RKO (cell line): ENCODE measurements at regions not wholly inside any gene's neighbourhood (a gene's known extent, or its start where the extent isn't known, plus 50 kb on each side); places are given as distances from the start of the nearest gene placed in this dataset.

ENCODE experiments used
- DNase-seq: peaks from one replicate; pipeline ENCODE4 v3.0.0-alpha.2; 2016; ENCODE audit warnings: low spot score

DNA sequence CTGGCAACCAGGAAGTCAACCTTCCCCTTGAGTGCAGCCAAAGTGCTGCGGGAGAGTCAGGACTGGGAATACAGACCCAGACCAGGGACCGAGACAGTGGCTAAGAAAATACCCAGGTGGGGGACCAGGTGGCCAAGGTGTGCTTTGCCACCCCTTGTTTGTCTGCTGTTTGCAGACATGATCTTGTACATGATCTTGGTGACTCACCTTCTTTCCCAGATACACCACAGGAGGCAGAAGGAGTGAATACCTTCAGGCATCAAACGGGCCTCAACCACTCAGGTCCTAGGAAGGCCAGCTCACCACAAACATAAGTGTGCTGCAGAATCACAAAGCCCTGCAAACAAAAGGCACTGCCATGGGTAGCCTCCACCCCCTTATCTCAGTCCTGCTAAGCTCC is 62.0 kb downstream of the CNGA2 start:
- no peak for DNase-seq

DNA sequence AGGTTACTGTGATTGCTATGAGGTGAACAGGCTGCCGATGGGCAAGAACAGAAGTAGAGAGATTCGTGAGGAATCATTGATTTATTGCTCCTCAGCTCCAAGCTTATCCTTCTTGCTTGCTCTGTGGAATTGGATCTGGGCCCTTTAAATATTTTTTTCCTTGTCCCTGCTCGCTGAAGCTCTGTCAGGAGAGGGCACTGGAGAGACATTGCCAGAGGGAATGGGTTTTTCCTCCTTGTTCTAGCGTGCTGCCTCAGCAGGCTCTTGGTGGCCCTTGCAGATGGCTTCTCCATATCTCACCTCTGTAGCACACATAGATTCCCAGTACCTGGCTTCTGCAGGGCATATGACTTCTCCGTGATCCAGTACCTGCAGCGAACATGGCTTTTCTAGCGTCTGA is 67.4 kb downstream of the CNGA2 start:
- peak; percentile 44 for DNase-seq

DNA sequence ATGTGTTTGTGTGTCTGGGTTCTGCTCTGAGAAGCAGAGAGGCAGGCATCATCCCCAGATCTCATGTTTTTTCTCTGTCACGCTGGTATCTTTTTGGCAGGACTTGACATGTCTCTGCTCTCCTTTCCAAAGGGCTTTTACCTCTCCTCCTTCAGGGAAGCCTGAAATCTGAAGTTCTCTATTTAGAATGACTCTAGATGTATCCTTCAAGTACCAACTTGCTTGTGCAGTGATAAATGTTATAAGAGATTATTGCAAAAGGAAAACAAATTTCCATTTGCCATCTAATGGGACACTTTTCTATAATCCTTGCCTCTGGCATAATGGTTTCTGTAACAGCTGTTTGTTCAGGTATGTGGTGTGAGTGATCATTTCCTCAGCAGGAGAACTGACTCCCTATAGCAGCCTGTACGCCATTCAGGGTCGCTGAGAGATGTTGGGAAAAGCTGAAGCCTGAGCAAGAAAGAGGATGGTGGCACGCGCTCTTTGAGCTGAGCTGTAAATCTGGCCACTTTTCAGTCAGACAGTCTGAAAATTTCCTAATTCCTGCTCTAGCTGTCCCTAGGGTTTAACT is 72.5 kb downstream of the CNGA2 start:
- no peak for DNase-seq

DNA sequence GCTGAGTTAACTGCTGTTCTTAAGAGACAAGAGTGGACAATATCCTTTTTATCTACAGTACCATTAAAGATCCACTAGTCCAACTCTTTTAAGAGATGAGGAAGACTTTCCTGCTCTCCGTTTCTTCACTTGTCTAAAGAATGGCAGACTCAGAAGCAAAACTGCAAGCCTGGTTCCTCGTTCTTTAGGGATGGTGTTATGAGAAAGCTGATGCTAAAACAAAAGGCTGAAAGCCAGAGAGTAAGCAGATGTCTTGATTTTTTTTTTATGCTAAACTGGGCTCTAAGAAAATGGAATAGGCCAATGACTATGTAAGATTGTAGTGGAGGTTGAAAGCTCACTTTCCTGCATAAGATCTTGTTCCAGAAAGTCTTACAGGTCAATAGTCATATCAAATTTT is 78.1 kb downstream of the CNGA2 start:
- no peak for DNase-seq

DNA sequence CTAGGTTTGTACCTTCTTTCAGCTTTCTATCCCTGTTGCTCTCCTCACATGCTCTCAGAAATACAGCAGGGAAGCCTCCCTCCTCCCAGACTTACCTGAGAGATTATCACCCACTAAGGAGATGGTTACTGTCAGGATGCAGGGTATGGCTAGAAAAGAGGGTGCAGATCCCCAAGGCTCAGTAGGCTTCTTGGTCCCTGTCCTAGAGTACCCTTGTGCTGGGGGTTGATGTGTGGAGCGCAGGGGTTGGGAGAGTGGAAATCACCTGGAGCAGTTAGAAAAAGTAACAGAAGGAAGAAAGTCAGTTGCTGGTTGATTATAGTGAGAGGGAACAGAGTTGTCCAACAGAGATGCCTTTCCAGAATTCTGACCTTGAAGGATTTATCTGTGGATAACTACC is 80.2 kb downstream of the CNGA2 start:
- no peak for DNase-seq

DNA sequence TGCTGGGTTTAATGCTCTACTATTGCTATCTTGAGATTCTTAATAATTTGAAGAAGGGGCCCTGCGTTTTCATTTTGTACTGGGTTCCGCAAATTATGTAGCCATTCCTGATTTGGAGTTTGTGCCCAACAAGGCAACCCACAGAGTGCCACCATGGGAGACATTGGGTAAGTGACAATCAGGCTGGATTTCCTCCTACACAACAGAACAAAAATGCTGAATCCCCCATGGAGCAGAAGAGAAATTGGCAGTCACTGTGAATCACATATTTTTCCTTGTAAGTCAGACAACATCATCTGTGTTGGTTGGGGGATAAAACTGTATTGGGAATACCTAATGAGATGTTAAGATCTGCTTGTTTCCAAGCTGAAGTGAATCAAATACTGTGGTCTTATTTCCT is 80.9 kb downstream of the CNGA2 start:
- DNase-seq, result no peak

DNA sequence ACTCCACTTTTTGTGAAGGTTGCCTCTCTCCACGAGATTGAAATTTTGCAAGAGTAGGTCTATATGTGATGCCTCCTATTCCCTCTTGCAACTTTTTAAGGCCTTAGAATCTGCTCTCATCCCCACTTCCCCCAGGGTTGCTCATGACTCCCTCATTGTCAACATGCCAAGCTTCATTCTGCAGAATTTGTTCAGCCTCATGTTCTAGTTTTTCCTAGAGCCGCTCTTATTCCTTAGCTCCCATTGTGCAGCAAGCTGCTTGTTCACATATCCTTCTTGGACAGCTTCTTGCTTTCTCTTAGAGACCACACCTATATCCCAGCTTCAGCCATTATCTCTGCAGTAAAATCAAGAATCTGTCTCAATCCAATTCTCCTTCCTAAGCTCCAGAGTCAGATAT is 82.4 kb downstream of the CNGA2 start:
- DNase-seq, result no peak

DNA sequence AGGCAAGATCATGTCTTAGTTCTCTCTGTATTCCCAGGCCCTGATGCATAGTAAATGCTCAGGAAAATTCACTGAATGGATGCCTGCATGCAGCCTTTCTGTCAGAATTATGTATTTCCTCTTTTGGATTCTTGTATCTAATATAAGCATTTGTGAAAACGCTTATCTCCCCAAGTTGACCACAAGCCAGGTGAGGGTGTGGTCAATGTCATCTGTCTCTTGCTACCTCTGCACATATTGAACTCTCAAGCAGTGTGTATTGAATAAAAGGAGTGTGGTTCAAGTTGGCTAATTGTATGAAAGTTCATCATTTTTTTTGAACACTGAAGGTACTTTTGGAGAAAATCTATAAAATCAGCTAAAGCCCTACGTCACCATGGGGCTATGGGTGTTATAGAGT is 84.3 kb downstream of the CNGA2 start:
- no peak for DNase-seq

DNA sequence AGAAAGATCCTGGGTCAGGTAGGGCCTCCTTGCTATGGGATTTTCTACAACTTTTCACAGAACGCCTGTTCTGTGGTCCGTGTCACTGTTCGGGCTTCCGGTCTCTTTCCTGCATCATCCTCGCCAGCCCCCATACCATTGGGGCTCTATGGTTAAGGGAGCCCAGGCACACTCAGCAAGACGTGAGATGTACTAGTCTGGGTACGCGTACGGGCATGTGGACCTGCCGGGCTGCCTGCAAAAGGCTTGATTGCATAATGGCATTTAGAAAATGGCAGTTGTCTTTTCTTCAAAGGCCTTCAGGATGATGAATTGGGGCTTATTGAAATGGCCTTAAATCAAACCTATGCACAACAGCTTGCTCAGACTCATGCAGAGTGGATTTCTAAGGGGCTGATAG is 86.7 kb downstream of the CNGA2 start:
- DNase-seq, result no peak

DNA sequence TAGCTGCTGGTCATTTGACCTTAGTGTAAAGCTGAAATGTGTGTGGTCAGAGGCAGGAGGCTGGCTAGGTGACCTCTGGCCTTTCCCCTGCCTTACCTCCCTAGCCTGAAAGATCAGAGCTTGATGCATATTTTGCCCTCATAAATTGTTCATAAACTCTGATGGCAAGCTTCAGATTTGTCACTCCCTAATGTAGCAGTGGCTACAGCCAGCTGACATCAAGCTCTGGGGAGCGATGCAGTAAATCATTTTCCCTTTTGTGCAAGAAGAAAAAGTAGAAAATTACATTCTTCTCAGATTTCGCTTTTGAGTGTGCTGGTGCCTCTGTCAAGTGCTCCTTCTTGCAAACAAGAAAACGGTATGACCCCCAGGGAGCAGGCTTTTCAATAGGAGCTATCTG is 87.7 kb upstream of the MAGEA4 start:
- no peak for DNase-seq

DNA sequence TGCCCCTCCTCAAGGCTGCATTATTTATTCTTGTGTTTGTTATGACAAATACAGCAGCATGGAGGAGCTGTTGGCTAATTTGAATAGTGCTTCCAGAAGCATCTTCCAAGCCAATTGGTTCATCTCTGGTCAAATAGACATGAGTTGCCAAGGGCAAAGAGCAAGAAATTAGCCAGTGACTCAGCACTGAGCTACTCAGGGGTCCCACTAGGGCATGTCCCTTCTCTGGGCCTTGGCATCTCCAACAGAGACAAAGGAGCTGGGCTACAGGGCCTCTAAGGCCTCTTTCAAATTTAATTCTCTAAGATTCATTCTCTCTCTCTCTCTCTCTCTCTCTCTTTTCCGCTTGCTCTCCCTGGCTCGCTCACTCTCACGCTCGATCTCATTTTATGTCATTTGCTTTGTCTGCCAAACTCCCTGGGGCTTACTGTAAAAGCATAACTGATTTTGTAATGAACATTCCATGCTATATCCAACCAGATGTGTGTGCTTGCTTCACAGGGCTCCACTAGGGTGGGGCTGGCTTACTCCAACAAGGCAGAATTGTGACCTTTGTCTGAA is 86.7 kb upstream of the MAGEA4 start:
- no peak for DNase-seq

DNA sequence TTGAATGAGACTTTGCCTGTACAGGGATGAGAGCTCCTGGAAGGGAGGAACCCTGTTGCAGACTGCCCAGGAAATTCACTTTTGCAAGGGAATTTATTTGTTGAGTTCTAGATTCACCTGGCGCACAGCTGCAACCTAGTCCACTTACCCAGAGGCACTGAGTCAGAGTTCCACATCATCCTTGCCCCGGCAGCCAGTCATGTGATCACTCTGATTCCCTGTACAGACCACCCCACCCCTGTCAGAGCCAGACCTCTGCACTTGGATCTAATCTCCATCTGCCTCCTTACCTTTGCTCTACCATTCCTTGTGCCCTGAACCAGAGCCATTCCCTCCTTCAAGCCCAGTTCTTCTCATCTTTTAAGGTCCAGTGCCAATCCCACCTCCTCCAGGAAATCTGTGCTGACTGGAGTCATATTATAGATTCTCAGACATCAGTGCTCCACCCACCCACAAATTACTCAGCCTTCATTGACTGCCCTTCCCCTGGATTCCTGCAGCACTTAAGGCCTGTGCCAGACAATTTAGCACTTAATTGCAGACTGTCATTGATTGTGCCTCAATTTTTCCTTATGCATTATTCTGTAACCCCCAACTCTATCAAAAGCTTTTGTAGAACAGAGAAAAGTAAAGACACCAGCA is 84.1 kb upstream of the MAGEA4 start:
- no peak for DNase-seq

DNA sequence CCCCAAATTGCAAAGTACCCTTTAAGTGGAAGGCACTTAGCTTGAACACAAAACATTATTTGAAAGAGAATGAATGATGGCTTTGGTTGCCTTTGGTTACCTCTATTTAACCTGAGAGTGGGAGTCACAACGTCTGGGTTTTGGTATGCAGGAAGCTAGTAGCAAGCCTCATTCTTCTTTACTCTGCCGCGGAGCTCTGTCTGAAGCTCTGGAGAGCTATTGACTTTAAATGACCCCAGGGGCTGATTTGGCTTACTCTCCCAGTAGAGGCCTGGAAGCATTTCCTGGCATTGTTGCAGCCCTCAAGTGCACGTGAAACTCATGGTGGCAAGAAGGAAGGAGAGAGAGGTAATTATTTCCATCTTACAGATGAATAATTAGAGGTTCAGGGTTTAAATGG is 81.8 kb upstream of the MAGEA4 start:
- DNase-seq, result no peak

DNA sequence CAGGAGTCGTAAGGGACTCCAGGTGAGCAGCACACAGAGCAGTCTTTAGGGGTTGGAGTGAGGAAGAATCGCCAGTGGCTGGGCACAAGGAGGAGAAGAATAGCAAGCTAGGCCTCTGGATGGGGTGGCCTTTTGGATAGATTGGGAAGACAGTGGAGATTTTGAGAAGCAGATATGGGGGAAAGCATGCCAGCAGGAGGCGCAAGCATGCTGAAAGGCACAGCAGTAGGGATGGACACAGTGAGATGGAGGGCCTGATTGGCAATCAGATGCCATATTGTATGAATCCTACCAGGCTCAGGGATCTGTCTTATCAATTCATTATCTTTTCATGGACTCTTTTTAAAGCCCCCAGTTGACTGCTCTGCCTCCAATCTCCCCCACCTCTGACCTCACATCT is 60.4 kb upstream of the MAGEA4 start:
- DNase-seq, result no peak

DNA sequence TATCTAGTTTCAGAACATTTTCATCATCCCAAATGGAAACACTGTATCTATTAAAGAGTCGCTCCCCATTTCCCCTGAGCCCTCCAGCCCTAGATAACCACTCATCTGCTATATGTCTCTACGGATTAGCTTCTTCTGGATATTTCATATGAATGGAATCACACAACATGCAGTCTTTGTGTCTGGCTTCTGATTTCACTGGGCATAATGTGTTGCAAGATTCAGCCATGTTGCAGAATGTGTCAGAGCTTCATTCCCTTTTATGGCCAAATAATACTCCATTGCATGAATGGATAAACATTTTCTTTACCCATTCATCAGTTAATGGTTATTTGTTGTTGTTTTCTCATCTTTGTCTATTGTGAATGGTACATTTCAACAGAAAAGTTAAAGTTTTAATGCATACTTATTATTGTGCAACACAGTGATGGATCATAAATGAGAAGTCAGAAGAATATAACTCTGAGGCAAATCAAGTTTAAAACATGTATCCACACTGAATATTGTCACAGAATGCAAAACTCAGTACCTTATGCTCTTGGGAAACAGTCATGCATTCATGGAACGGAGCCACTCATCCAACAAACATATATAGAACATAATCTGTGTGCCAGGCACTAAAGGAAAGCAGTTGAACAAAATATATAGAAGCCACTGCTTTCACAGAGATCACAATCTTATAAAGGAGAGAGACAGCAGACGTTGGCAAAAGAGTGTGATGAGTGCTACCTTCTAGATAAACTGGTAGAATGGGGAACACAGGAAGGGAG is 57.8 kb upstream of the MAGEA4 start:
- DNase-seq, result no peak

DNA sequence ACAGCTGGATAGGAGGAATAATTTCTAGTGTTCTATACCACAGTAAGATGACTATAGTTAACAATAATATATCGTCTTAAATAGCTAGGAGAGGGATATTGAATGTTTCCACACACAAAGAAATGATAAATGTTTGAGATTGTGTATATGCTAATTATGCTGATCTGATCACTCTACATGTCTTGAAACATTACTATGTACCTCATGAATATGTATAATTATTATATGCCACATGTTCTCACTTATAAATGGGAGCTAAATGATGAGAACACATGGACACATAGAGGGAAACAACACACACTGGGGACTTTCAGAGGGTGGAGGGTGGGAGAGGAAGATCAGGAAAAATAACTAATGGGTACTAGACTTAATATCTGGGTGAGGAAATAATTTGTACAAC is 53.2 kb upstream of the MAGEA4 start:
- DNase-seq, result no peak

DNA sequence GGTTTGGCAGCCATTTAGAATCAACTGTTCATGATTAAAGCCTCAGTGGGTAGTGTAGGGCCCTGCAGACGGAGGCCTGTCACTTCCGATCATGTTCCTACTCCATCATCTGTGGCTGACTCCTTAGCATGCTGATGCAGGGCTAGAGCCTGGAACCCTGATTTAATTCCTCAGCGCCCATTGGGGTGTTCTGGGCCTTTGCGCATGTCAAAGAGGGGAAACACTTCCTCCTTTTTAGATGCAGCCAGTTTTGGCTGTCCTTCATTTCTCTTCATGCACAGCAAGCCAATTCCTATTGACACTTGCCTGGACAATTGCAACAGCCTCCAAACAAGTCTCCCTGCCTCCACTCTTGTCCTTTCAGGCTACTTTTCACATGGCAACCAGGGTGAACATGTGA is 51.9 kb upstream of the MAGEA4 start:
- no peak for DNase-seq
